Fibroblast of the aortic adventitia (primary cell): ENCODE measurements at regions not wholly inside any gene's neighbourhood (a gene's known extent, or its start where the extent isn't known, plus 50 kb on each side); places are given as distances from the start of the nearest gene placed in this dataset.
A peak's percentile ranks its signal among the peaks of the same experiment; 100 is the strongest.

ENCODE experiments used
- DNase-seq: peaks from one replicate; pipeline ENCODE4 v3.0.0-alpha.2; 2010; ENCODE audit warnings: low read depth
- H3K4me3 ChIP-seq: 2 replicates; pipeline ENCODE4 v1.5.1; 2011; ENCODE audit warnings: low read depth, mild to moderate bottlenecking, control low read depth, low read length, moderate library complexity
- TF ChIP-seq, protein P1 (sequence below): IDR thresholded peaks from 2 replicates; pipeline ENCODE4 v1.5.1; 2011; ENCODE audit warnings: mild to moderate bottlenecking, low read length, control low read depth, inconsistent platforms; ENCODE audit not compliant: insufficient read depth

GRCh38 chr7:117982071-117983055, 109.1 kb upstream of the CTTNBP2 start:
- H3K4me3 ChIP-seq: no peak overlapping the region
- TF ChIP-seq, protein P1, sequence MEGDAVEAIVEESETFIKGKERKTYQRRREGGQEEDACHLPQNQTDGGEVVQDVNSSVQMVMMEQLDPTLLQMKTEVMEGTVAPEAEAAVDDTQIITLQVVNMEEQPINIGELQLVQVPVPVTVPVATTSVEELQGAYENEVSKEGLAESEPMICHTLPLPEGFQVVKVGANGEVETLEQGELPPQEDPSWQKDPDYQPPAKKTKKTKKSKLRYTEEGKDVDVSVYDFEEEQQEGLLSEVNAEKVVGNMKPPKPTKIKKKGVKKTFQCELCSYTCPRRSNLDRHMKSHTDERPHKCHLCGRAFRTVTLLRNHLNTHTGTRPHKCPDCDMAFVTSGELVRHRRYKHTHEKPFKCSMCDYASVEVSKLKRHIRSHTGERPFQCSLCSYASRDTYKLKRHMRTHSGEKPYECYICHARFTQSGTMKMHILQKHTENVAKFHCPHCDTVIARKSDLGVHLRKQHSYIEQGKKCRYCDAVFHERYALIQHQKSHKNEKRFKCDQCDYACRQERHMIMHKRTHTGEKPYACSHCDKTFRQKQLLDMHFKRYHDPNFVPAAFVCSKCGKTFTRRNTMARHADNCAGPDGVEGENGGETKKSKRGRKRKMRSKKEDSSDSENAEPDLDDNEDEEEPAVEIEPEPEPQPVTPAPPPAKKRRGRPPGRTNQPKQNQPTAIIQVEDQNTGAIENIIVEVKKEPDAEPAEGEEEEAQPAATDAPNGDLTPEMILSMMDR: no peak
- DNase-seq: no peak

DNA sequence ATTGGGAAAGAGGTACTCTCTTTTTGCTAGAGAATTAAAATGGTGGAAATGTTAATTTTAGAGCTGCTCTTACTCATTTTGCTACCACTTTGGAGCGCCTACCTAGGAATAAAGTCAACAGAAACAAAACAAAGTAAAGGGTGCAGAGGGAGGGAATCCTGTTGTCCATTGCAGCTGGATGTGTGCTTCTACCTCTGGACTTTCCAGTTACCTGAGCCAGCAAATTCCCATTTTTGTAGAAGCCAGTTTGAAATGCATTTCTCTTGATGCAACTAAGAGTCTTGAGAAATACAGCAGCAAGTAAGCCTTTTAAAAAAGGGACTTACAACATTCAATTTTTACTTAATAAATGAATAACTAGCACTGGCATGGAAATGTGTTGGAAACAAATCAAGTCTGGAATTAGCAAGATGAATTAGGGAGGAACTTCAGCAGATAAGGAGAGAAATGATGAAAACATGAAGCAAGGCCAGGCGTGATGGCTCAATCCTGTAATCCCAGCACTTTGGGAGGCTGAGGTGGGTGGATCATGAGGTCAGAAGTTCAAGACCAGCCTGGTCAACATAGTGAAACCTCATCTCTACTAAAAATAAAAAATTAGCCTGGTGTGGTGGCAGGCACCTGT, 113.5 kb upstream of the CTTNBP2 start:
- H3K4me3 ChIP-seq: no peak overlapping the region
- TF ChIP-seq, protein P1: no peak
- DNase-seq: peak; percentile 22

GRCh38 chr7:117990834-117991233, 117.6 kb upstream of the CTTNBP2 start:
- no peak overlapping the region for H3K4me3 ChIP-seq
- TF ChIP-seq, protein P1: no peak
- DNase-seq: no peak

DNA sequence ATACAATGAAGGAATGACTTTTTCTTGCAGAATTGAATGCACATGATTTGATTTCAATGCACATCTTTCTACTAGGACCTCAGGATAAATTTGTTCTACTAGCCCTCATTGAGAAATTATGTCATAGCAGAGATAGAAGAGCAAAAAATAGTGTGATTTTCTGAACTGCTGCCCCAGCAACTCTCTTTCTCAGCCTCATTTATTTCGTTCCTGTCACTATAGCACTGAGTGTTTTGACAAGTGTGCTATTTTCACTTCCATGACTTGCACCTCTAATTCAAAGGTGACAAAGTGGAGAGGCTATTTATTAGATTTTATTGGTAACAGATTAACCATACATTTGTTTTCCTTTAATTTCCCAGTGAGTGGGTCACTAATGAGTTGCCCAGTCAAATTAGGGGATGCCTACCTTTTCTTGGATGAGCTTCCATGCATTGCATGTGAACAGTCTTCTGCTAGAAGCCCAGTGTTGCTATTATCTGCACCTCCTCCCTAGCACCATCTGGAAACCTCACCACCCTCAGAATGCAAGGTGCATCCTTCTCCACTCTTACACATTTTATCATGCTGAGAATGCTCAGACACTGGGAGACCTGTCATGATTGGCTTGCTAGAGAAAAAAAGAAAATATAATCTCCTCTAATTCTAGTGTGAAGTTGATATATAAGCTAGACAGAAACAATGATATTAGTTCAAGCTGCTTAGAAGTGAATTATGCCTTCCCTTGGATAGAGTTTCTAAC, 119.6 kb upstream of the CTTNBP2 start:
- DNase-seq: no peak
- TF ChIP-seq, protein P1: no peak

DNA sequence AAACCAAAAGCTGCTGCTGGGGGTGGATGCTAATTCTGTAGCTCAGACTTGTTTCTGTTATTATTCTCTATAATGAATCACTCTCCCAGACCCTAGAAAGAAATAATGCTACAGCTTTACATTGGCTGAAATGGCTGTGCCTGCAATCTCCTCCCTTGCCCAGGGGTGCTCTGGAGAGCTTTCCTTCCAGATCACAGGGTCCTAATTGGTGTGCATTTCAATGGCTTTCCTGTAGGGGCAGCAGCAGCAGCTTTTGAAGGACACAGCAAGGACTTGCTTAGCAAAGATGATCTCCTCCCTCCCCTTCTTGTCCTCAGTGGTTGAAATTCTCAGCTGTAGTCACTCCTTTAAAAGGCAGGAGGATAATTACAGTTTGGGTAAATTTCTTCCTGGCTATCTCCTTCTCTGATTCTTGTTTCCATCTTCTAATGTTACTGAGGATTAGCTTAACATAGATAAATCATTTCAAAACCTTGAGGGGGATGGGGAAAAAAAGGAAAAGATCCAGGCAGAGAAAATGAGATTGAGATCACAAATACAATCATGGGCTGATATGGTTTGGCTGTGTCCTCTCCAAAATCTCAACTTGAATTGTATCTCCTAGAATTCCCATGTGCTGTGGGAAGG, 120.2 kb upstream of the CTTNBP2 start:
- TF ChIP-seq, protein P1: peak; percentile 54
- peak; percentile 14 for DNase-seq
- H3K4me3 ChIP-seq: no peak overlapping the region

More for the DNA sequence above, 119.6 kb upstream of the CTTNBP2 start:
- no peak overlapping the region for H3K4me3 ChIP-seq
